DOHH2 (cell line): ENCODE measurements at regions not wholly inside any gene's neighbourhood (a gene's known extent, or its start where the extent isn't known, plus 50 kb on each side); places are given as distances from the start of the nearest gene placed in this dataset.

Experiments used
- H3F3A ChIP-seq: fragments of 200-600 bp; sonication (generic), shearing (Covaris generic); 2 replicates; pipeline ENCODE4 v1.6.0; 2016; ENCODE audit warnings: antibody characterized with exemption, mild to moderate bottlenecking; ENCODE audit not compliant: control insufficient read depth, insufficient read depth
- H3K27ac ChIP-seq: fragments of 200-600 bp; sonication (generic); 2 replicates; pipeline ENCODE4 v1.5.1; 2014; ENCODE audit warnings: low read depth, mild to moderate bottlenecking, low read length, moderate library complexity
- H3K27me3 ChIP-seq: fragments of 200-600 bp; sonication (generic); 2 replicates; pipeline ENCODE4 v1.6.1; 2014; ENCODE audit warnings: mild to moderate bottlenecking, low read length, mixed read lengths; ENCODE audit not compliant: control insufficient read depth
- H3K36me3 ChIP-seq: fragments of 200-600 bp; sonication (generic); 2 replicates; pipeline ENCODE4 v1.6.1; 2014; ENCODE audit warnings: mild to moderate bottlenecking, low read length, moderate library complexity, mixed read lengths; ENCODE audit not compliant: control insufficient read depth
- H3K4me1 ChIP-seq: fragments of 200-600 bp; sonication (generic); 2 replicates; pipeline ENCODE4 v1.6.1; 2014; ENCODE audit warnings: mild to moderate bottlenecking, low read length, mixed read lengths; ENCODE audit not compliant: control insufficient read depth
- H3K4me2 ChIP-seq: fragments of 200-600 bp; sonication (generic); 2 replicates; pipeline ENCODE4 v1.6.0; 2014; ENCODE audit warnings: mild to moderate bottlenecking, low read length, moderate library complexity
- H3K4me3 ChIP-seq: fragments of 200-600 bp; sonication (generic); 2 replicates; pipeline ENCODE4 v1.5.1; 2014; ENCODE audit warnings: mild to moderate bottlenecking, low read length, mixed read lengths
- H3K79me2 ChIP-seq: fragments of 200-600 bp; sonication (generic); 2 replicates; pipeline ENCODE4 v1.6.1; 2014; ENCODE audit warnings: mild to moderate bottlenecking, low read length, mixed read lengths; ENCODE audit not compliant: control insufficient read depth
- H3K9me2 ChIP-seq: fragments of 200-600 bp; sonication (generic); replicated peaks from 2 replicates; pipeline ENCODE4 v1.6.1; 2014; ENCODE audit warnings: mild to moderate bottlenecking, low read length, mixed read lengths; ENCODE audit not compliant: control insufficient read depth
- H3K9me3 ChIP-seq: fragments of 200-600 bp; sonication (generic); 2 replicates; pipeline ENCODE4 v1.6.1; 2014; ENCODE audit warnings: antibody characterized with exemption, low read length, mixed read lengths; ENCODE audit not compliant: control insufficient read depth, insufficient read depth
- H4K20me1 ChIP-seq: fragments of 200-600 bp; sonication (generic); 2 replicates; pipeline ENCODE4 v1.6.0; 2014; ENCODE audit warnings: low read depth, mild to moderate bottlenecking, antibody characterized with exemption, low read length, moderate library complexity; ENCODE audit not compliant: control insufficient read depth, insufficient read depth
- EZH2phosphoT487 ChIP-seq: fragments of 200-600 bp; sonication (generic); IDR thresholded peaks from 2 replicates; pipeline ENCODE4 v1.6.1; 2017; ENCODE audit warnings: borderline replicate concordance, mild to moderate bottlenecking, antibody characterized with exemption, low read length, moderate library complexity, mixed read lengths
- TF ChIP-seq, protein P1 (sequence below): fragments of 200-600 bp; sonication (generic); IDR thresholded peaks from one replicate; pipeline ENCODE4 v1.5.1; 2014; ENCODE audit warnings: antibody characterized with exemption, mild to moderate bottlenecking, low read depth, low read length; ENCODE audit not compliant: poor library complexity, severe bottlenecking

DNA sequence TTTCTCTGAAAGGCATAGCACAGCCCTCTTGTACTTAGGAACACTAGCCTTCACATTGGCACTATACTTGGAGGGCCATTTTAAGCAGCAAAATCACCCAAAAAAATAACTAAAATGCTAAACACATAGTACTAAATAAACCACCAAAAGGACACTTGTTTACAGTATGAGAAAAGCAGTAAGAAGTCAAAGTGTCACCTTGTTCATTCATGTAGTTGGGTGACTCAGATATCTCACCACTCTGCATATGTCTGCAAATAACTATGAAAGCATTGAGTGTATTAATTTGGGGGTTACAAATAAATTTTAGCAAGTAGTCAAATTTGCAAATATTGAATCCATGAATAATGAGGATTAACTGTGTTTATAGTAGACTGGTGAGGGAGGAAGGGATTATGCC, 107.6 kb downstream of the ELAPOR2 start:
- Histone ChIP-seq H3K9me3 (peaks cover 11% of the 10 kb centered on the region; the same call in 1 of the 2 replicates), H3K27me3 (no peaks in the 10 kb centered on the region), H3K4me2 (no peak overlapping the region), H3K9me2 (no peaks in the 10 kb centered on the region), H3F3A (no peaks in the 10 kb centered on the region), H3K79me2 (peaks cover 10% of the 10 kb centered on the region), H3K27ac (no peak overlapping the region), H3K4me1 (peaks cover 75% of the 10 kb centered on the region), H3K36me3 (peaks cover 13% of the 10 kb centered on the region), H3K4me3 (no peak overlapping the region), H4K20me1 (no peaks in the 10 kb centered on the region)
- TF ChIP-seq, protein P1, sequence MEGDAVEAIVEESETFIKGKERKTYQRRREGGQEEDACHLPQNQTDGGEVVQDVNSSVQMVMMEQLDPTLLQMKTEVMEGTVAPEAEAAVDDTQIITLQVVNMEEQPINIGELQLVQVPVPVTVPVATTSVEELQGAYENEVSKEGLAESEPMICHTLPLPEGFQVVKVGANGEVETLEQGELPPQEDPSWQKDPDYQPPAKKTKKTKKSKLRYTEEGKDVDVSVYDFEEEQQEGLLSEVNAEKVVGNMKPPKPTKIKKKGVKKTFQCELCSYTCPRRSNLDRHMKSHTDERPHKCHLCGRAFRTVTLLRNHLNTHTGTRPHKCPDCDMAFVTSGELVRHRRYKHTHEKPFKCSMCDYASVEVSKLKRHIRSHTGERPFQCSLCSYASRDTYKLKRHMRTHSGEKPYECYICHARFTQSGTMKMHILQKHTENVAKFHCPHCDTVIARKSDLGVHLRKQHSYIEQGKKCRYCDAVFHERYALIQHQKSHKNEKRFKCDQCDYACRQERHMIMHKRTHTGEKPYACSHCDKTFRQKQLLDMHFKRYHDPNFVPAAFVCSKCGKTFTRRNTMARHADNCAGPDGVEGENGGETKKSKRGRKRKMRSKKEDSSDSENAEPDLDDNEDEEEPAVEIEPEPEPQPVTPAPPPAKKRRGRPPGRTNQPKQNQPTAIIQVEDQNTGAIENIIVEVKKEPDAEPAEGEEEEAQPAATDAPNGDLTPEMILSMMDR = no peak
- no peak for TF ChIP-seq EZH2phosphoT487

DNA sequence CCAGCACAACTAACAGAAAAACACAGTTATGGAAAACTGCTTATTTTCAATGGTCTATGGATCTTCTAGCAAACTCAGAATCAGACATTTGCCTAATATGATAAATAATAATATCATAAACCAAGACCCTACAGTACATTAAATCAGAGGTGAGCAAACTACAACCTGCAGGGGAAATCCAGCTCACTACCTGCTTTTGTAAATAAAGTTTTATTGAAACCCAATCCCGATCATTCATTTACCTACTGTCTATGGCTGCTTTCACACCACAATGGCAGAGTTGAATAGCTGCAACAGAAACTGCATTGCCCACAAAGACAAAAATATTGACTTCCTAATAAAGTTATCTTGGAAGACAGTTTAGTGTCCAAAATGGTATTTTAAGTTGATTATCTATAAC, 108.5 kb downstream of the ELAPOR2 start:
- peak overlapping the region; percentile 70; the same call in 1 of the 2 replicates for H3K4me2 ChIP-seq
- H3K27me3 ChIP-seq = no peaks in the 10 kb centered on the region
- peaks cover 13% of the 10 kb centered on the region for H3K36me3 ChIP-seq
- no peak overlapping the region for H3K4me3 ChIP-seq
- H3K9me2 ChIP-seq = no peaks in the 10 kb centered on the region
- no peak overlapping the region for H3K27ac ChIP-seq
- no peak for TF ChIP-seq EZH2phosphoT487
- TF ChIP-seq, protein P1 = no peak
- H3K4me1 ChIP-seq = peaks cover 67% of the 10 kb centered on the region
- no peaks in the 10 kb centered on the region for H4K20me1 ChIP-seq
- peaks cover 11% of the 10 kb centered on the region; the same call in 1 of the 2 replicates for H3K9me3 ChIP-seq
- peaks cover 10% of the 10 kb centered on the region for H3K79me2 ChIP-seq
- no peaks in the 10 kb centered on the region for H3F3A ChIP-seq

- H3K79me2 ChIP-seq = peaks cover 10% of the 10 kb centered on the region
- H3K27ac ChIP-seq = peak overlapping the region; percentile 79
- peaks cover 61% of the 10 kb centered on the region for H3K4me1 ChIP-seq
- peaks cover 11% of the 10 kb centered on the region; the same call in 1 of the 2 replicates for H3K9me3 ChIP-seq
- H4K20me1 ChIP-seq = no peaks in the 10 kb centered on the region
- no peak for TF ChIP-seq EZH2phosphoT487
- TF ChIP-seq, protein P1 = no peak
- H3F3A ChIP-seq = no peaks in the 10 kb centered on the region
- peak overlapping the region; percentile 62; the same call in 1 of the 2 replicates for H3K4me3 ChIP-seq
- no peaks in the 10 kb centered on the region for H3K27me3 ChIP-seq
- no peaks in the 10 kb centered on the region for H3K9me2 ChIP-seq
- peak overlapping the region; percentile 70 for H3K4me2 ChIP-seq
- peaks cover 13% of the 10 kb centered on the region for H3K36me3 ChIP-seq
Measured at GRCh38 chr7:86950360-86950759, 109.1 kb downstream of the ELAPOR2 start.
